ENCODE measurements at regions not wholly inside any gene's neighbourhood (a gene's known extent, or its start where the extent isn't known, plus 50 kb on each side); places are given as distances from the start of the nearest gene placed in this dataset.

DNA sequence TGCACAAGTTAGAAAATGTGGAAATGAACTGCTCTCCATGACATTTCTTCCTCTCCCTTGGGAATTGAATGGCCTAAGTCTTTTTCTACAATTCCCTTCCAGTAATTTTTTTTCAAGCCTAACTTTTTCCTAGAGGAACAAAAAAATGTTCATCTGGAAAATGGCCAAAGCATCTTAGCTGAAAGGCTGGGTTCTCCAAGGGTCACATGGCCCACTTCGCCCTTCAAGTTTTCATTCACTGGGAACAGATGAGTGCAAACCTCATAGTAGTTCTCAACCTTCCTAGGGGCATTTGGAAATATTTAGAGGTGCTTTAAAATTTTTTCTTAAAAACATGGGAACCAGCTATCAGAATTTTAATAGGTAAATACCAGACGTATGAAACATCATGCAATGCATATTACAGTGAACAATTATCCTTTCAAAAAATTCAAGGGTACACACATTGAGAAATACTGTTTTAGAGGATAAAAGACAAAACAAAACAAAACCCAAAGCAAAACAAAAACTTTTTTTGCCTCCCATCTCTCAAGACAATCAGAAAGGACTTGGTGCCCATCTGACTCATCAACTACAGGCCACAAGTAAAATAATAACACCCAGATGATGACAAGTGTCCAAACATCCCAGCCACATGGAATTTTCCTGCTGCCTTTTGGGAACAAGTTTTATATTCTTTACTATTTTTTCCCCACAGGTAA is 208.8 kb downstream of the SLITRK6 start:
- ATAC-seq (ENCODE audit: insufficient number of reproducible peaks, low FRiP score, low read depth) (no peak), DNase-seq (ENCODE audit: low spot score) (no peak)
- Histone ChIP-seq H3K9me3 (peaks cover under 1% of the 10 kb centered on the region), H3K27ac (no peak overlapping the region), H3K4me3 (no peak overlapping the region), H3K36me3 (no peaks in the 10 kb centered on the region), H3K4me1 (ENCODE audit: control insufficient read depth in 1 of 2, low read depth in 2 of 2) (no peaks in the 10 kb centered on the region), H3K27me3 (replicated peaks; ENCODE audit: insufficient read depth) (no peaks in the 10 kb centered on the region)
- TF ChIP-seq, protein P1, sequence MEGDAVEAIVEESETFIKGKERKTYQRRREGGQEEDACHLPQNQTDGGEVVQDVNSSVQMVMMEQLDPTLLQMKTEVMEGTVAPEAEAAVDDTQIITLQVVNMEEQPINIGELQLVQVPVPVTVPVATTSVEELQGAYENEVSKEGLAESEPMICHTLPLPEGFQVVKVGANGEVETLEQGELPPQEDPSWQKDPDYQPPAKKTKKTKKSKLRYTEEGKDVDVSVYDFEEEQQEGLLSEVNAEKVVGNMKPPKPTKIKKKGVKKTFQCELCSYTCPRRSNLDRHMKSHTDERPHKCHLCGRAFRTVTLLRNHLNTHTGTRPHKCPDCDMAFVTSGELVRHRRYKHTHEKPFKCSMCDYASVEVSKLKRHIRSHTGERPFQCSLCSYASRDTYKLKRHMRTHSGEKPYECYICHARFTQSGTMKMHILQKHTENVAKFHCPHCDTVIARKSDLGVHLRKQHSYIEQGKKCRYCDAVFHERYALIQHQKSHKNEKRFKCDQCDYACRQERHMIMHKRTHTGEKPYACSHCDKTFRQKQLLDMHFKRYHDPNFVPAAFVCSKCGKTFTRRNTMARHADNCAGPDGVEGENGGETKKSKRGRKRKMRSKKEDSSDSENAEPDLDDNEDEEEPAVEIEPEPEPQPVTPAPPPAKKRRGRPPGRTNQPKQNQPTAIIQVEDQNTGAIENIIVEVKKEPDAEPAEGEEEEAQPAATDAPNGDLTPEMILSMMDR (IDR thresholded peaks at IDR 0.05), result no peak

DNA sequence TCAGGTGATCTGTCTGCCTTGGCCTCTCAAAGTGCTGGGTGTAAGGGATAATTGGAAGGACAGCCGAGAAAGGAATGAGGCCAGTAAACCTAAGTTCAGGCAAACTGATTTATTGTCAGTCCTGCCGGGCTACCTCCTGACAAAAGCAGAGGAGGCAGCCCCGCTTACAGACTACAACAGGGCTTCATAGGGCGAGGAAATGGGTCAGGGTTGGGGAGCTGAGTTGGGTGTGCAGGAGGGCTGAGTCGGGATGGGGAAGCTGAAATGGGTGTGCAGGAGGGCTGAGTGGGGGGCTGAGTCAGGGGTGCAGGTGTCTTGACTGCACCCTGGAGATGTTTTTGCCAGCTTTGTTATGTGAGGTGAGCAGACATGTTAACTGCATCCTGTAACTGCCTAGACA is 210.2 kb downstream of the SLITRK6 start:
- H3K27me3 ChIP-seq (replicated peaks; ENCODE audit: insufficient read depth), result no peaks in the 10 kb centered on the region
- H3K27ac ChIP-seq, result no peak overlapping the region
- TF ChIP-seq, protein P1 (IDR thresholded peaks at IDR 0.05), result no peak
- no peak for DNase-seq (ENCODE audit: low spot score)
- H3K36me3 ChIP-seq, result no peaks in the 10 kb centered on the region
- peaks cover 3% of the 10 kb centered on the region for H3K9me3 ChIP-seq
- H3K4me3 ChIP-seq, result no peak overlapping the region
- no peaks in the 10 kb centered on the region for H3K4me1 ChIP-seq (ENCODE audit: control insufficient read depth in 1 of 2, low read depth in 2 of 2)
- ATAC-seq (ENCODE audit: insufficient number of reproducible peaks, low FRiP score, low read depth), result no peak

DNA sequence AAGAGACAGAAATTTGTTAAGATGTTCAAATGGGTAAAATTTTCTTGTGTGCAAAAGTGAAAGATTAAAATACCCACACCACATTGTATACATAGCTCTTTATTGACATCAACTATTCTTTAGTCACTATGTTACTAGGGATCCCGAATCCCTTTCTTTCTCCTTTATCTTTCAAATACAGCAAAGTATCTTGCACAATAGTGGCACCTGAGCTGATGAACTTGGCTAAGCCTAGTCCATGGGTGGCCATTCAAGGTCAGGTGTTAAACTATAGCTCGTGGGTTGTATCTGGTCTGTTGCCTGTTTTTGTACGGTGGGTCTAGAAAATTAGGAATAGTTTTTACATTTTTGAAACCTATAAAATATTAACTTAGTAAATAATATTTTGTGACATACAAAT is 210.9 kb downstream of the SLITRK6 start:
- no peak for DNase-seq (ENCODE audit: low spot score)
- peaks cover 3% of the 10 kb centered on the region for H3K9me3 ChIP-seq
- no peaks in the 10 kb centered on the region for H3K36me3 ChIP-seq
- H3K4me3 ChIP-seq, result no peak overlapping the region
- TF ChIP-seq, protein P1 (IDR thresholded peaks at IDR 0.05), result no peak
- ATAC-seq (ENCODE audit: insufficient number of reproducible peaks, low FRiP score, low read depth), result no peak
- no peaks in the 10 kb centered on the region for H3K4me1 ChIP-seq (ENCODE audit: control insufficient read depth in 1 of 2, low read depth in 2 of 2)
- H3K27me3 ChIP-seq (replicated peaks; ENCODE audit: insufficient read depth), result no peaks in the 10 kb centered on the region
- no peak overlapping the region for H3K27ac ChIP-seq

DNA sequence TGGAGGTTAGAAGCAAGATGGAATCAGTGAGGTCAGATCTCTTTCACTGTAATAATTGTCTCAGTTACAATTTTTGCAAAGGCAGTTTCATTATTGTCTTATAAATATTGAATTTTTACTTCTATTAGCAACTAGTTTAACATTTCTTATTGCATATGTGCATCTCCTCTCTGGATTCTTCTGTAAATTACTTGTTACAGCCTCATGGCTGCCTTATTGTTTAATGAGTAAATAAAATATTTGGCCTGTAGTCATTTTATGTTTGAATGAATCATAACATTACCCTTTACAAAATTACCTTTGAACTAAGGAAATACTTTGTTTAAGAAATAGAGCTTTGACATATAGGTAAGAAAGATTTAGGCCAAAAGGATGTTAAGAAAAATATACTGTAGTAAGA is 212.4 kb downstream of the SLITRK6 start:
- no peak overlapping the region for H3K4me3 ChIP-seq
- H3K4me1 ChIP-seq (ENCODE audit: control insufficient read depth in 1 of 2, low read depth in 2 of 2), result no peaks in the 10 kb centered on the region
- no peak for ATAC-seq (ENCODE audit: insufficient number of reproducible peaks, low FRiP score, low read depth)
- H3K36me3 ChIP-seq, result no peaks in the 10 kb centered on the region
- TF ChIP-seq, protein P1 (IDR thresholded peaks at IDR 0.05), result no peak
- peaks cover 3% of the 10 kb centered on the region for H3K9me3 ChIP-seq
- no peaks in the 10 kb centered on the region for H3K27me3 ChIP-seq (replicated peaks; ENCODE audit: insufficient read depth)
- no peak for DNase-seq (ENCODE audit: low spot score)
- no peak overlapping the region for H3K27ac ChIP-seq

DNA sequence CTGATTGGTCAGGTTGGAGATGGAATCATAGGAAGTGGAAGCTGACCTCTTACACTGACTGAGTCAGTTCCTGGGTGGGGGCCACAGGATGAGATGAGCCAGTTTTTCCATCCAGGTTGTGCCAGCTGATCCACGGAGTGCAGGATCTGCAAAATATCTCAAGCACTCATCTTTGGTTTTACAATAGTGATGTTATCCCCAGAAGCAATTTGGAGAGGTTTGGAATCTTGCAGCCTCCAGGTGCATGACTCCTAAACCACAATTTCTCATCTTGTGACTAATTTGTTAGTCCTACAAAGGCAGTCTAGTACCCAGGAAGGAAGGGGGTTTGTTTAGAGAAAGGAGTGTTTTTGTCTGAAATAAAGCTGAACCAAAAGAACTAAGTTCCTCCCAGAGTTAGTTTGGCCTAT is 212.8 kb downstream of the SLITRK6 start:
- no peaks in the 10 kb centered on the region for H3K36me3 ChIP-seq
- no peak for DNase-seq (ENCODE audit: low spot score)
- H3K9me3 ChIP-seq, result peaks cover 3% of the 10 kb centered on the region
- no peaks in the 10 kb centered on the region for H3K4me1 ChIP-seq (ENCODE audit: control insufficient read depth in 1 of 2, low read depth in 2 of 2)
- H3K4me3 ChIP-seq, result no peak overlapping the region
- TF ChIP-seq, protein P1 (IDR thresholded peaks at IDR 0.05), result no peak
- H3K27ac ChIP-seq, result no peak overlapping the region
- no peaks in the 10 kb centered on the region for H3K27me3 ChIP-seq (replicated peaks; ENCODE audit: insufficient read depth)
- ATAC-seq (ENCODE audit: insufficient number of reproducible peaks, low FRiP score, low read depth), result no peak
